Natural killer cell (primary cell): ENCODE measurements at regions not wholly inside any gene's neighbourhood (a gene's known extent, or its start where the extent isn't known, plus 50 kb on each side); places are given as distances from the start of the nearest gene placed in this dataset.

Experiments used
- ATAC-seq, 3 donors: fragments of 150-1000 bp in 2 of 3; fragments of 200-7000 bp in 1 of 3; cut with Tn5 transposase; 1 replicate in 1 of 3; 2 replicates in 2 of 3; pipeline ENCODE4 v1.10.0; 2021; ENCODE audit warnings: mild to moderate bottlenecking in 2 of 3, moderate library complexity in 2 of 3
- DNase-seq, 2 donors: peaks; one replicate each; pipeline versions ENCODE4 v3.0.0 to v3.0.0-alpha.2; 2013 to 2021; ENCODE audit warnings: mixed read lengths in 1 of 2
- H3K27ac ChIP-seq: one replicate; pipeline ENCODE4 v1.5.1; 2013; ENCODE audit warnings: mild to moderate bottlenecking, low read length
- H3K27me3 ChIP-seq: one replicate; pipeline ENCODE4 v1.6.1; 2013; ENCODE audit warnings: low read length; ENCODE audit not compliant: control insufficient read depth, insufficient read depth
- H3K36me3 ChIP-seq: one replicate; pipeline ENCODE4 v1.6.1; 2013; ENCODE audit warnings: low read length; ENCODE audit not compliant: control insufficient read depth, insufficient read depth
- H3K4me1 ChIP-seq: one replicate; pipeline ENCODE4 v1.6.1; 2013; ENCODE audit warnings: low read length; ENCODE audit not compliant: control insufficient read depth, insufficient read depth
- H3K4me3 ChIP-seq: one replicate; pipeline ENCODE4 v1.5.1; 2013; ENCODE audit warnings: low read length
- H3K9me3 ChIP-seq: one replicate; pipeline ENCODE4 v1.6.1; 2013; ENCODE audit warnings: low read length; ENCODE audit not compliant: control insufficient read depth, insufficient read depth
- H3K27ac Mint-ChIP-seq, 2 donors: one replicate each; pipeline ENCODE4 v1.8.0; 2022; ENCODE audit warnings: mild to moderate bottlenecking in 2 of 2, mixed read lengths in 2 of 2, moderate library complexity in 1 of 2
- H3K27me3 Mint-ChIP-seq, 2 donors: one replicate each; pipeline ENCODE4 v1.8.0; 2022; ENCODE audit warnings: low read depth in 2 of 2, mixed read lengths in 2 of 2
- H3K36me3 Mint-ChIP-seq: one replicate; pipeline ENCODE4 v1.8.0; 2022; ENCODE audit warnings: mixed read lengths
- H3K4me1 Mint-ChIP-seq, 2 donors: one replicate each; pipeline ENCODE4 v1.8.0; 2022; ENCODE audit warnings: mixed read lengths in 2 of 2
- H3K4me3 Mint-ChIP-seq: one replicate; pipeline ENCODE4 v1.8.0; 2022; ENCODE audit warnings: mild to moderate bottlenecking, moderate library complexity, mixed read lengths
- H3K9me3 Mint-ChIP-seq, 2 donors: one replicate each; pipeline ENCODE4 v1.8.0; 2022; ENCODE audit warnings: mixed read lengths in 2 of 2
- WGBS: methylation state at CpG from one replicate; pipeline ENCODE4 v1.1.7; 2013; ENCODE audit warnings: missing lambda C conversion rate; ENCODE audit not compliant: insufficient coverage; 5-methylcytosine and 5-hydroxymethylcytosine counted together
- intact Hi-C: fragments of 100-400 bp; cut with micrococcal nuclease; formaldehyde crosslinking; loops from one replicate; pipeline ENCODE4 v1.14.2; 2022
- TF ChIP-seq, protein P1 (sequence below): fragments of 200-600 bp; IDR thresholded peaks from one replicate; pipeline ENCODE4 v1.8.0; 2022; ENCODE audit warnings: antibody characterized with exemption

DNA sequence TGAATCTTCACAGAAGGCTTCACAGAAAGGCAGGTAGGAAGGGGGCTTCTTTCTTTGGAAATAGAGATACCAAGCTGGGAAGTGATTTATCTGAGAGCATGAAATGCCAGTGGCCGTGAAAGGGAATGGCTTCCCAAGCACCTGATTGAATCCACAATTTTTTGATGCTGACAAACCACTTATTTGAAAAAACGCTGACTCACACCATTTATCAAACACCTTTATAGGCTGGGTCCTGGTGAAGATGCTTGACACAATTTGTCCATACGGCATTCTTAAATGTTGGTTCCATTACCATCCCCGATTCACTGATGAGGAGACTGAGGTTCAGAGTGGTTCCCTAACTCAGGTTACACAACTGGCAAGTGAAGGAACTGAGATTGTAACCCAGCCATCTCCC, 64.1 kb upstream of the POMGNT2 start:
- DNase-seq: no peak
- no peak for ATAC-seq
- H3K27ac Mint-ChIP-seq: no peak overlapping the region
- no peaks in the 10 kb centered on the region for H3K27me3 ChIP-seq
- intact Hi-C loops: no loop called here
- peaks cover 34% of the 10 kb centered on the region for H3K36me3 Mint-ChIP-seq
- H3K4me1 ChIP-seq: no peaks in the 10 kb centered on the region
- no peaks in the 10 kb centered on the region for H3K27me3 Mint-ChIP-seq
- peaks cover 0 to 6% of the 10 kb centered on the region in 2 donors for H3K4me1 Mint-ChIP-seq
- no peak overlapping the region for H3K27ac ChIP-seq
- H3K9me3 ChIP-seq: peaks cover 10% of the 10 kb centered on the region
- H3K9me3 Mint-ChIP-seq: peaks cover 12 to 20% of the 10 kb centered on the region in 2 donors
- H3K4me3 ChIP-seq: no peak overlapping the region
- TF ChIP-seq, protein P1, sequence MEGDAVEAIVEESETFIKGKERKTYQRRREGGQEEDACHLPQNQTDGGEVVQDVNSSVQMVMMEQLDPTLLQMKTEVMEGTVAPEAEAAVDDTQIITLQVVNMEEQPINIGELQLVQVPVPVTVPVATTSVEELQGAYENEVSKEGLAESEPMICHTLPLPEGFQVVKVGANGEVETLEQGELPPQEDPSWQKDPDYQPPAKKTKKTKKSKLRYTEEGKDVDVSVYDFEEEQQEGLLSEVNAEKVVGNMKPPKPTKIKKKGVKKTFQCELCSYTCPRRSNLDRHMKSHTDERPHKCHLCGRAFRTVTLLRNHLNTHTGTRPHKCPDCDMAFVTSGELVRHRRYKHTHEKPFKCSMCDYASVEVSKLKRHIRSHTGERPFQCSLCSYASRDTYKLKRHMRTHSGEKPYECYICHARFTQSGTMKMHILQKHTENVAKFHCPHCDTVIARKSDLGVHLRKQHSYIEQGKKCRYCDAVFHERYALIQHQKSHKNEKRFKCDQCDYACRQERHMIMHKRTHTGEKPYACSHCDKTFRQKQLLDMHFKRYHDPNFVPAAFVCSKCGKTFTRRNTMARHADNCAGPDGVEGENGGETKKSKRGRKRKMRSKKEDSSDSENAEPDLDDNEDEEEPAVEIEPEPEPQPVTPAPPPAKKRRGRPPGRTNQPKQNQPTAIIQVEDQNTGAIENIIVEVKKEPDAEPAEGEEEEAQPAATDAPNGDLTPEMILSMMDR: no peak
- no peaks in the 10 kb centered on the region for H3K36me3 ChIP-seq
- no peak overlapping the region for H3K4me3 Mint-ChIP-seq
- WGBS: 97% methylated on average over 4 of the region's 4 CpGs

DNA sequence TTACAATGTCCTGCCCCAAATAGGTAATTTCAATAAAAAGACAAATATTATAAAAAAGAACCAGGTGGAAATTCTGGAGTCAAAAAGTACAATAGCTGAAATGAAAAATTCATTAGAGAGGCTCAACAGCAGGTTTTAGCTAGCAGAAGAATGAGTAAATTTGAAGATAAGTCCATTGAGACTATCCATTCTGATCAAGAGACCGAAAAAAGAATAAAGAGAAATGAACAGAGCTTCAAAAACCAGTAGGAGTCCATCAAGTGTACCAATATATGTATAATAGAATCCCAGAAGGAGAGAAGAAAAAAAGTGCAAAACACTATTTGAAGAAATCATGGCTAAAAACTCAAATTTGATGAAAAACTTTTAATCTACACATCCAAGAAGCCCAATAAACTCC, 60.5 kb upstream of the POMGNT2 start:
- ATAC-seq (no peak), DNase-seq (no peak)
- intact Hi-C loops: no loop called here
- H3K27ac ChIP-seq: no peak overlapping the region
- H3K27ac Mint-ChIP-seq: no peak overlapping the region
- H3K4me1 Mint-ChIP-seq: peaks cover 20 to 28% of the 10 kb centered on the region in 2 donors
- peaks cover 5 to 13% of the 10 kb centered on the region in 2 donors for H3K9me3 Mint-ChIP-seq
- no peaks in the 10 kb centered on the region for H3K36me3 ChIP-seq
- TF ChIP-seq, protein P1: no peak
- no peaks in the 10 kb centered on the region for H3K27me3 ChIP-seq
- H3K4me3 ChIP-seq: no peak overlapping the region
- H3K36me3 Mint-ChIP-seq: peaks cover 14% of the 10 kb centered on the region
- peaks cover 21% of the 10 kb centered on the region for H3K4me1 ChIP-seq
- no peaks in the 10 kb centered on the region for H3K27me3 Mint-ChIP-seq
- no peaks in the 10 kb centered on the region for H3K9me3 ChIP-seq
- 100% methylated on average over 1 of the region's 1 CpG for WGBS
- no peak overlapping the region for H3K4me3 Mint-ChIP-seq

DNA sequence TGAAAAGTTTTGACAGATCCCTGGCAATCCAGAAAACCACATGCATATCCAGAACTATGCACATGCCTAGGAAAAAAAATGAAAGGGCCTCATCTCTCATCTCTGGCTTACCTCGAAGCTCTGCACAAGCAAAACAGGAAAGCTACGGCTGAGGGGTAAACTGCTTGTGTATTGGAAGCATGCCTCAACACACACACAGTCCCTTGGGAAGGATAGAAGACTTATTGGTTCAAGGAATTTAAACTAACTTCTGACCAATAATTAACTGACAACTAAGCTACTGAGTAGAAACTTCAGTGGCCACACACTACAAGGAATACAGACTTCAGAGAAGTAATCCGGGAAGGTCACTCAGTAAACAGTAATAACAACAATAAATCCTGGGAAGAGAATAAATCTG, 59.9 kb upstream of the POMGNT2 start:
- no peak overlapping the region for H3K27ac Mint-ChIP-seq
- Histone ChIP-seq H3K27me3 (no peaks in the 10 kb centered on the region), H3K36me3 (no peaks in the 10 kb centered on the region), H3K4me1 (peaks cover 21% of the 10 kb centered on the region), H3K27ac (no peak overlapping the region), H3K4me3 (no peak overlapping the region), H3K9me3 (no peaks in the 10 kb centered on the region)
- TF ChIP-seq, protein P1: no peak
- 100% methylated on average over 1 of the region's 3 CpGs for WGBS
- DNase-seq: no peak
- H3K9me3 Mint-ChIP-seq: peaks cover 5 to 13% of the 10 kb centered on the region in 2 donors
- intact Hi-C loops: no loop called here
- no peak overlapping the region for H3K4me3 Mint-ChIP-seq
- ATAC-seq: no peak
- peaks cover 20 to 28% of the 10 kb centered on the region in 2 donors for H3K4me1 Mint-ChIP-seq
- H3K36me3 Mint-ChIP-seq: peaks cover 14% of the 10 kb centered on the region
- H3K27me3 Mint-ChIP-seq: no peaks in the 10 kb centered on the region

DNA sequence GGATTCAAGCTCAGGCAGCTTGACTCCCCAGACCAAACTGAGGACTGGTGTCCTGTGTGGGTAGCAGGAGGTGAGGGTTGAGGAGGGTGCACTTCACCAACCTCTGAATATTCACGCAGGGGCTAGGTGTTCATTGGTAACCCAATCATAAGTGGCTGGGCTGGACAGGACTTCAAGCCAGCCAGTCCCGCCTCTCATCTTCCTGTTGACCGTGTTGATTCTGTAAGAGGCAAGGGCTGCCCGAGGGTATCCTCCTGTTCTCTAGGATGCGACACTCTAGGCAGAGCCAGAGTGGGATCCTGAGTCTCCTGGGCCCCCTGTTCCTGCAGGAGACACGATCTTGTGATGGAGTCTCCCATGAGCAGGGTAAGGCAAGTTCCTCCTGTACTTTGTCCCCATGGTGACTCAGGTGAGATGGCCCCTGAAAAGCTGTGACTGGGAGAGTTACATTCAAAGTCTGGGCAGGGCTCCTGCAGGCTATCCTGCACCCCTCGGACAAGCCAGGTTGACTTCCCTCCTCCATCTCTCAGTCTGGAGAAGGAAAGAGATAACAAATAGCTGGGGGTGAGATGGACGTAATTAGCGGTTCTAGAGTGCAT, 58.1 kb upstream of the POMGNT2 start:
- no peaks in the 10 kb centered on the region for H3K36me3 ChIP-seq
- no peaks in the 10 kb centered on the region for H3K27me3 ChIP-seq
- peaks cover 21% of the 10 kb centered on the region for H3K4me1 ChIP-seq
- Mint-ChIP-seq H3K27me3 (no peaks in the 10 kb centered on the region), H3K4me1 (peaks cover 20 to 22% of the 10 kb centered on the region in 2 donors), H3K4me3 (no peak overlapping the region), H3K36me3 (peaks cover 14% of the 10 kb centered on the region), H3K9me3 (peaks cover 5 to 11% of the 10 kb centered on the region in 2 donors), H3K27ac (peak overlapping the region; percentile 87 to 93)
- ATAC-seq (no peak), DNase-seq (no peak)
- TF ChIP-seq, protein P1: no peak
- H3K27ac ChIP-seq: peak overlapping the region; percentile 53
- H3K9me3 ChIP-seq: no peaks in the 10 kb centered on the region
- no peak overlapping the region for H3K4me3 ChIP-seq
- intact Hi-C loops: no loop called here
- WGBS: 79% methylated on average over 7 of the region's 9 CpGs
